ENCODE measurements at regions not wholly inside any gene's neighbourhood (a gene's known extent, or its start where the extent isn't known, plus 50 kb on each side); places are given as distances from the start of the nearest gene placed in this dataset.

DNA sequence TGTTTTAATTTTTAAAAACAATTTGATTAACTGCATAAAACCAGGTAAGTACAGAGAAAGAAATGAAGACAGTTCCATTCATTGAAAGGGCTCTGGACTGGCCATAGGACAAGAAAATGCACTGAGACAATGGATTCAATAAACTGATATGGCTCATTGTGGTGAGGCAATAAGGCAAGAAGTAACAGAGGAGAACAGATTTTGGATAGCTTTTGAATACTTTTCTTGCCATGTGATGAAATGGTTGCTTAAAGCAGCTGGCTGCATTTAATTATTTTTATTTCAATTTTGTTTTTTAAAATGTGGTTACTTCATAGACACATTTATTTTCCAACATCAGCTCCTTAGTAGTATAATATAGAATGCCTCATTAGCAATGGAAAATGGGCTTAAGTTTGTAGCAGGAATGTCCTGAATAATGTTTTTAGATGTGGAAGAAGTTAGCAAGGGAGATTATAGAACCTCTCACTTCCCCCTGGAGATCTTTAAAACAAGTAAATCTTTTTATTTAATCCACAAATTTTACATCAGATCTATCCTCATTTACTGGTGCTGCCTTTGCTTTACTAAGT is 646.9 kb upstream of the ZEB2 start:
- TF ChIP-seq, protein P1, sequence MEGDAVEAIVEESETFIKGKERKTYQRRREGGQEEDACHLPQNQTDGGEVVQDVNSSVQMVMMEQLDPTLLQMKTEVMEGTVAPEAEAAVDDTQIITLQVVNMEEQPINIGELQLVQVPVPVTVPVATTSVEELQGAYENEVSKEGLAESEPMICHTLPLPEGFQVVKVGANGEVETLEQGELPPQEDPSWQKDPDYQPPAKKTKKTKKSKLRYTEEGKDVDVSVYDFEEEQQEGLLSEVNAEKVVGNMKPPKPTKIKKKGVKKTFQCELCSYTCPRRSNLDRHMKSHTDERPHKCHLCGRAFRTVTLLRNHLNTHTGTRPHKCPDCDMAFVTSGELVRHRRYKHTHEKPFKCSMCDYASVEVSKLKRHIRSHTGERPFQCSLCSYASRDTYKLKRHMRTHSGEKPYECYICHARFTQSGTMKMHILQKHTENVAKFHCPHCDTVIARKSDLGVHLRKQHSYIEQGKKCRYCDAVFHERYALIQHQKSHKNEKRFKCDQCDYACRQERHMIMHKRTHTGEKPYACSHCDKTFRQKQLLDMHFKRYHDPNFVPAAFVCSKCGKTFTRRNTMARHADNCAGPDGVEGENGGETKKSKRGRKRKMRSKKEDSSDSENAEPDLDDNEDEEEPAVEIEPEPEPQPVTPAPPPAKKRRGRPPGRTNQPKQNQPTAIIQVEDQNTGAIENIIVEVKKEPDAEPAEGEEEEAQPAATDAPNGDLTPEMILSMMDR (IDR thresholded peaks at IDR 0.05) = no peak
- no peak for TF ChIP-seq POLR2A (IDR thresholded peaks at IDR 0.05)
